ENCODE measurements at regions not wholly inside any gene's neighbourhood (a gene's known extent, or its start where the extent isn't known, plus 50 kb on each side); places are given as distances from the start of the nearest gene placed in this dataset.
"Not testable (repeated sequence)": the region's sequence is repeated elsewhere in the genome, so short reads cannot be mapped to it uniquely, and the experiment has no call there.

- no peak for DNase-seq
Measured at GRCh38 chr5:74500110-74500917, 140.2 kb downstream of the ENC1 start.

GRCh38 chr5:74499256-74500050 lies 141.1 kb downstream of the ENC1 start:
- DNase-seq = peak; percentile 32

- no peak for DNase-seq
Measured at GRCh38 chr5:74497706-74498105, 142.8 kb downstream of the ENC1 start.

GRCh38 chr5:74493411-74493810 lies 147.1 kb downstream of the ENC1 start:
- DNase-seq = no peak

- no peak for DNase-seq
Measured at GRCh38 chr5:74492230-74492629, 148.3 kb downstream of the ENC1 start.

- DNase-seq = no peak
Measured at GRCh38 chr5:74491586-74491985, 148.9 kb downstream of the ENC1 start.

GRCh38 chr5:74490814-74491213 lies 149.7 kb downstream of the ENC1 start:
- DNase-seq = no peak

- no peak for DNase-seq
Measured at GRCh38 chr5:74482990-74483389, 157.5 kb downstream of the ENC1 start.

- peak; percentile 43 for DNase-seq
Measured at GRCh38 chr5:74482523-74482922, 158.0 kb downstream of the ENC1 start.

- not testable (repeated sequence) for DNase-seq
Measured at GRCh38 chr5:74481357-74481756, 159.2 kb downstream of the ENC1 start.

- no peak for DNase-seq
Measured at GRCh38 chr5:74480201-74480600, 160.3 kb downstream of the ENC1 start.

- no peak for DNase-seq
Measured at GRCh38 chr5:74478328-74478727, 162.2 kb downstream of the ENC1 start.

- no peak for DNase-seq
Measured at GRCh38 chr5:74477761-74478160, 162.8 kb downstream of the ENC1 start.

- no peak for DNase-seq
Measured at GRCh38 chr5:74476819-74477453, 163.6 kb downstream of the ENC1 start.

GRCh38 chr5:74476046-74476818 lies 164.3 kb downstream of the ENC1 start:
- no peak for DNase-seq

GRCh38 chr5:74471875-74472274 lies 168.7 kb downstream of the ENC1 start:
- DNase-seq = no peak

- no peak for DNase-seq
Measured at GRCh38 chr5:74469234-74469994, 171.1 kb downstream of the ENC1 start.

- no peak for DNase-seq
Measured at GRCh38 chr5:74468421-74468820, 172.1 kb downstream of the ENC1 start.

GRCh38 chr5:74465724-74466123 lies 174.8 kb downstream of the ENC1 start:
- DNase-seq = no peak

GRCh38 chr5:74464512-74465209 lies 175.9 kb downstream of the ENC1 start:
- DNase-seq = peak; percentile 15

All from muscle of arm (tissue), 1 donor.